Fibroblast of the aortic adventitia (primary cell): ENCODE measurements at regions not wholly inside any gene's neighbourhood (a gene's known extent, or its start where the extent isn't known, plus 50 kb on each side); places are given as distances from the start of the nearest gene placed in this dataset.
A peak's percentile ranks its signal among the peaks of the same experiment; 100 is the strongest.

Source experiments
- DNase-seq: peaks from one replicate; pipeline ENCODE4 v3.0.0-alpha.2; 2010; ENCODE audit warnings: low read depth
- H3K4me3 ChIP-seq: 2 replicates; pipeline ENCODE4 v1.5.1; 2011; ENCODE audit warnings: low read depth, mild to moderate bottlenecking, control low read depth, low read length, moderate library complexity
- CTCF ChIP-seq: IDR thresholded peaks from 2 replicates; pipeline ENCODE4 v1.5.1; 2011; ENCODE audit warnings: mild to moderate bottlenecking, low read length, control low read depth, inconsistent platforms; ENCODE audit not compliant: insufficient read depth

GRCh38 chr5:81893961-81894360 lies 77.9 kb upstream of the ATG10 start:
- no peak overlapping the region for H3K4me3 ChIP-seq
- DNase-seq, result no peak
- no peak for TF ChIP-seq CTCF

- H3K4me3 ChIP-seq, result no peak overlapping the region
- DNase-seq, result no peak
These were observed 87.0 kb upstream of the ATG10 start for GRCh38 chr5:81884871-81885270.

GRCh38 chr5:81883371-81883770 lies 88.5 kb upstream of the ATG10 start:
- no peak for DNase-seq
- no peak overlapping the region for H3K4me3 ChIP-seq
- no peak for TF ChIP-seq CTCF

More at GRCh38 chr5:81884871-81885270, 87.0 kb upstream of the ATG10 start:
- TF ChIP-seq CTCF, result peak; percentile 4

GRCh38 chr5:81881595-81881994 lies 90.2 kb upstream of the ATG10 start:
- no peak for DNase-seq
- no peak for TF ChIP-seq CTCF
- H3K4me3 ChIP-seq, result no peak overlapping the region

- no peak overlapping the region for H3K4me3 ChIP-seq
- no peak for TF ChIP-seq CTCF
- no peak for DNase-seq
These were observed 91.9 kb upstream of the ATG10 start for GRCh38 chr5:81879936-81880335.

GRCh38 chr5:81878333-81878732 lies 93.5 kb upstream of the ATG10 start:
- TF ChIP-seq CTCF, result no peak
- peak; percentile 15 for DNase-seq
- H3K4me3 ChIP-seq, result no peak overlapping the region

- TF ChIP-seq CTCF, result no peak
- DNase-seq, result no peak
- no peak overlapping the region for H3K4me3 ChIP-seq
These were observed 104.8 kb upstream of the ATG10 start for GRCh38 chr5:81866994-81867393.
